SU-DHL-6 (cell line): ENCODE measurements at regions not wholly inside any gene's neighbourhood (a gene's known extent, or its start where the extent isn't known, plus 50 kb on each side); places are given as distances from the start of the nearest gene placed in this dataset.

ENCODE experiments used
- H2AFZ ChIP-seq: fragments of 200-600 bp; sonication (generic); 2 replicates; pipeline ENCODE4 v1.6.1; 2014; ENCODE audit warnings: low read depth, mild to moderate bottlenecking, moderate library complexity, mixed read lengths, antibody characterized with exemption, low read length; ENCODE audit not compliant: severe bottlenecking
- H3F3A ChIP-seq: fragments of 200-600 bp; shearing (Covaris generic); 2 replicates; pipeline ENCODE4 v1.6.0; 2016; ENCODE audit warnings: antibody characterized with exemption, mild to moderate bottlenecking; ENCODE audit not compliant: insufficient read depth
- H3K27ac ChIP-seq: fragments of 200-600 bp; sonication (generic); 2 replicates; pipeline ENCODE4 v1.5.1; 2016; ENCODE audit warnings: low read depth, mild to moderate bottlenecking, low read length, moderate library complexity, mixed read lengths
- H3K27me3 ChIP-seq: fragments of 200-600 bp; sonication (generic), shearing (Covaris generic); 2 replicates; pipeline ENCODE4 v1.6.0; 2014; ENCODE audit warnings: mild to moderate bottlenecking, low read length
- H3K36me3 ChIP-seq: fragments of 200-600 bp; sonication (generic); 2 replicates; pipeline ENCODE4 v1.6.1; 2014; ENCODE audit warnings: mild to moderate bottlenecking, low read length, mixed read lengths
- H3K4me2 ChIP-seq: fragments of 300-600, 200-600 bp; shearing (Covaris generic), sonication (generic); 2 replicates; pipeline ENCODE4 v1.6.0; 2014; ENCODE audit warnings: low read length, low read depth, mild to moderate bottlenecking; ENCODE audit not compliant: poor library complexity, severe bottlenecking
- H3K4me3 ChIP-seq: fragments of 200-600 bp; sonication (generic); 2 replicates; pipeline ENCODE4 v1.5.1; 2014; ENCODE audit warnings: antibody characterized with exemption, low read length, mild to moderate bottlenecking, mixed read lengths; ENCODE audit not compliant: insufficient read depth, poor library complexity, severe bottlenecking
- H3K79me2 ChIP-seq: fragments of 200-600 bp; sonication (generic); 2 replicates; pipeline ENCODE4 v1.6.1; 2014; ENCODE audit warnings: mild to moderate bottlenecking, low read length, moderate library complexity; ENCODE audit not compliant: insufficient read depth
- H3K9ac ChIP-seq: fragments of 200-600 bp; sonication (generic); 2 replicates; pipeline ENCODE4 v1.7.0; 2014; ENCODE audit warnings: mild to moderate bottlenecking, low read length
- H3K9me2 ChIP-seq: fragments of 200-600 bp; sonication (generic); replicated peaks from 2 replicates; pipeline ENCODE4 v1.6.1; 2014; ENCODE audit warnings: low read length; ENCODE audit not compliant: insufficient read depth
- H3K9me3 ChIP-seq: fragments of 200-600 bp; sonication (generic); 2 replicates; pipeline ENCODE4 v1.6.1; 2014; ENCODE audit warnings: low read length, mixed read lengths; ENCODE audit not compliant: insufficient read depth
- H4K20me1 ChIP-seq: fragments of 200-600 bp; sonication (generic); 2 replicates; pipeline ENCODE4 v1.6.1; 2014; ENCODE audit warnings: low read depth, mild to moderate bottlenecking, antibody characterized with exemption, low read length, moderate library complexity, mixed read lengths
- EZH2phosphoT487 ChIP-seq: fragments of 200-600 bp; sonication (generic), shearing (Covaris generic); conservative IDR thresholded peaks from 2 replicates; pipeline ENCODE4 v1.6.1; 2018; ENCODE audit warnings: mild to moderate bottlenecking, antibody characterized with exemption, low read length, moderate library complexity, mixed read lengths
- TF ChIP-seq, protein P1 (sequence below): fragments of 200-600 bp; sonication (generic); IDR thresholded peaks from one replicate; pipeline ENCODE4 v1.5.1; 2017; ENCODE audit warnings: antibody characterized with exemption, mild to moderate bottlenecking, low read length, moderate library complexity; ENCODE audit not compliant: insufficient read depth, poor library complexity, severe bottlenecking

DNA sequence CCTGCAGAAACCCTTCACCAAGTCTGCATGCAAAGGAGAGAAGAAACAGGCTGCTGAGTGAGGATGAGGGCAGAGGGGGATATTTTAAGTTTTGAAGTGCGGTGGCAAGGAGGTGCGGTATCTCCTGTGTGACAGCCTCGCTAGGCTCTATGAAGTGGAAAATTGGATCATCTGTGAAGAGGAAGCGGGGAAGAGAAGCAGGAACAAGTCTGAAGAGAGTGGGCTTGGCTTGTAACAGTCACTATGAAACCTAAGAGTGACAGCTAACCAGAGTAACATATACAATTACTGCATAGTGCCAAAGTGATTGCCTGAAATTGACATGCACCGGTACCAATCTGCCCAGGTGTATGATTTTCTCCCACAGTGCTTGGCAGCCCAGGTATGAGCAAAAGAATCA, 287.5 kb upstream of the KLF14 start:
- H3F3A ChIP-seq = no peaks in the 10 kb centered on the region
- no peaks in the 10 kb centered on the region for H3K9me3 ChIP-seq
- H4K20me1 ChIP-seq = 0 out of 2 replicates have a peak, but pooled peaks cover 4% of the 10 kb centered on the region
- H3K4me2 ChIP-seq = no peak overlapping the region
- no peaks in the 10 kb centered on the region for H3K36me3 ChIP-seq
- H3K9me2 ChIP-seq = no peaks in the 10 kb centered on the region
- H3K27ac ChIP-seq = no peak overlapping the region
- no peaks in the 10 kb centered on the region for H3K27me3 ChIP-seq
- TF ChIP-seq, protein P1, sequence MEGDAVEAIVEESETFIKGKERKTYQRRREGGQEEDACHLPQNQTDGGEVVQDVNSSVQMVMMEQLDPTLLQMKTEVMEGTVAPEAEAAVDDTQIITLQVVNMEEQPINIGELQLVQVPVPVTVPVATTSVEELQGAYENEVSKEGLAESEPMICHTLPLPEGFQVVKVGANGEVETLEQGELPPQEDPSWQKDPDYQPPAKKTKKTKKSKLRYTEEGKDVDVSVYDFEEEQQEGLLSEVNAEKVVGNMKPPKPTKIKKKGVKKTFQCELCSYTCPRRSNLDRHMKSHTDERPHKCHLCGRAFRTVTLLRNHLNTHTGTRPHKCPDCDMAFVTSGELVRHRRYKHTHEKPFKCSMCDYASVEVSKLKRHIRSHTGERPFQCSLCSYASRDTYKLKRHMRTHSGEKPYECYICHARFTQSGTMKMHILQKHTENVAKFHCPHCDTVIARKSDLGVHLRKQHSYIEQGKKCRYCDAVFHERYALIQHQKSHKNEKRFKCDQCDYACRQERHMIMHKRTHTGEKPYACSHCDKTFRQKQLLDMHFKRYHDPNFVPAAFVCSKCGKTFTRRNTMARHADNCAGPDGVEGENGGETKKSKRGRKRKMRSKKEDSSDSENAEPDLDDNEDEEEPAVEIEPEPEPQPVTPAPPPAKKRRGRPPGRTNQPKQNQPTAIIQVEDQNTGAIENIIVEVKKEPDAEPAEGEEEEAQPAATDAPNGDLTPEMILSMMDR = no peak
- no peak for TF ChIP-seq EZH2phosphoT487
- H2AFZ ChIP-seq = no peak overlapping the region
- no peak overlapping the region for H3K9ac ChIP-seq
- no peak overlapping the region for H3K4me3 ChIP-seq
- H3K79me2 ChIP-seq = peaks cover 19% of the 10 kb centered on the region

DNA sequence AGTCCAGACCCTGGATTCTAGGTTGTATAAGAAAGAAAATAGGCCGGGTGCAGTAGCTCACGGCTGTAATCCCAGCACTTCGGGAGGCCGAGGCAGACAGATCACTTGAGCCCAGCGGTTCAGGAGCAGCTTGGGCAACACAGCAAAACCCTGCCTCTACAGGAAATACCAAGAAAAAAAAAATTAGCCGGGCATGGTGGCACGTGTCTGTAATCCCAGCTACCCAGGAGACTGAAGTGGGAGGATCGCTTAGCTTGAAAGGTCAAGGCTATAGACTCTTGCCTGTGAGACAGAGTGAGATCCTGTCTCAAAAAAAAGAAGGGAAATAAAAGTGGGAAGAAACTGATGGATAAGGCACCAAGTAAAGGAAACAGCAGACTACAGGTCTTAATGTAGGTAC, 287.9 kb upstream of the KLF14 start:
- H3K4me2 ChIP-seq = no peak overlapping the region
- H3K9me2 ChIP-seq = no peaks in the 10 kb centered on the region
- no peaks in the 10 kb centered on the region for H3K36me3 ChIP-seq
- TF ChIP-seq, protein P1 = no peak
- TF ChIP-seq EZH2phosphoT487 = no peak
- no peak overlapping the region for H3K9ac ChIP-seq
- 0 out of 2 replicates have a peak, but pooled peaks cover 4% of the 10 kb centered on the region for H4K20me1 ChIP-seq
- peaks cover 21% of the 10 kb centered on the region for H3K79me2 ChIP-seq
- no peak overlapping the region for H3K4me3 ChIP-seq
- H3K27me3 ChIP-seq = no peaks in the 10 kb centered on the region
- H3K27ac ChIP-seq = no peak overlapping the region
- H3K9me3 ChIP-seq = no peaks in the 10 kb centered on the region
- no peak overlapping the region for H2AFZ ChIP-seq
- H3F3A ChIP-seq = no peaks in the 10 kb centered on the region

DNA sequence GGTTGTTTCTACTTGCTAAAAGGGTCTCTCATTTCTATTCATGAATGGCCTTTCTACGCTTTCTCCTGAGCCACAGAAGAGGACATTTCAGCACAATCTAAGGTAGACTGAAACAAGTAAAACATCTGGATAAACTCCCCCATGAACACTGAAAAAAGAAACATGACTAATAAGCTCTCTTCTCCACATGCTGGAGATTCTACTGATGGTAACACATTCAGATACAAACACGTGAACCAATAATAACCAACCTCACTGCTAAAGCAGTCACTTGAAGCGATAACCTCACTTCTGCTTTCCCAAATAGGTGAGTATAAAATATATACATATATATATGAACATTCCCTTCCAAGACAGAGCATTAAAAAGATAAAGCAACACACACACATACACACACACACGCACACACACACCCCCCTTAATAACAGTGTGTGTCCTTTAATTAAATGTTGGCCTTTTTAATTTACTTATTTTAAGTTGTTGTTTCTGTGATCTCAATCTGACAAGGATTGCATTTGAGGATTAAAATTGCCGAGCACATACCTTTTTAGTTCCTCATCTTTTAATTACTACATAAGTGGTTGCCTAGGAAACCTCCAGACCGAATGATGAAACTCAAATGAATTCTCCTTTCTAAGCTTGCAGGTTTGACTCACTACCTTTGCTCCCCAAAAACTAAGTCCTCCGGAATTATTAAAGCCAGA, 292.4 kb upstream of the KLF14 start:
- Histone ChIP-seq H3K79me2 (peaks cover 21% of the 10 kb centered on the region), H3K36me3 (no peaks in the 10 kb centered on the region), H4K20me1 (0 out of 2 replicates have a peak, but pooled peaks cover 4% of the 10 kb centered on the region), H2AFZ (no peak overlapping the region), H3K9me3 (no peaks in the 10 kb centered on the region), H3K4me2 (no peak overlapping the region), H3K9ac (no peak overlapping the region), H3K27ac (no peak overlapping the region), H3K4me3 (no peak overlapping the region), H3F3A (no peaks in the 10 kb centered on the region), H3K9me2 (no peaks in the 10 kb centered on the region), H3K27me3 (no peaks in the 10 kb centered on the region)
- no peak for TF ChIP-seq EZH2phosphoT487
- TF ChIP-seq, protein P1 = no peak
